Thoracic aorta (tissue), 2 donors: ENCODE measurements at regions not wholly inside any gene's neighbourhood (a gene's known extent, or its start where the extent isn't known, plus 50 kb on each side); places are given as distances from the start of the nearest gene placed in this dataset.
A peak's percentile ranks its signal among the peaks of the same experiment; 100 is the strongest.
"Not testable (repeated sequence)": the region's sequence is repeated elsewhere in the genome, so short reads cannot be mapped to it uniquely, and the experiment has no call there.

Experiments used
- ATAC-seq: fragments of 150-250 bp; one replicate; pipeline ENCODE4 v1.8.0; 2017; ENCODE audit warnings: low read depth; ENCODE audit not compliant: insufficient number of reproducible peaks, low FRiP score
- DNase-seq: peaks from one replicate; pipeline ENCODE4 v3.0.0-alpha.2; 2020; ENCODE audit warnings: low spot score
- H3K27ac ChIP-seq, 2 donors: fragments of 200-600 bp; sonication (generic); 1 replicate in 1 of 2; 2 replicates in 1 of 2; pipeline ENCODE4 v1.5.1; 2016; ENCODE audit warnings: mild to moderate bottlenecking in 2 of 2, moderate library complexity in 2 of 2
- H3K27me3 ChIP-seq: fragments of 200-600 bp; sonication (generic); replicated peaks from 2 replicates; pipeline ENCODE4 v1.6.0; 2016; ENCODE audit warnings: mild to moderate bottlenecking; ENCODE audit not compliant: insufficient read depth
- H3K36me3 ChIP-seq: fragments of 200-600 bp; sonication (generic); one replicate; pipeline ENCODE4 v1.5.1; 2016
- H3K4me1 ChIP-seq, 2 donors: fragments of 200-600 bp; sonication (generic); 1 replicate in 1 of 2; 2 replicates in 1 of 2; pipeline versions ENCODE4 v1.5.1 to v1.6.0; 2016; ENCODE audit warnings: low read depth in 2 of 2, mild to moderate bottlenecking in 1 of 2; ENCODE audit not compliant: control insufficient read depth in 1 of 2
- H3K4me3 ChIP-seq: fragments of 200-600 bp; sonication (generic); 2 replicates; pipeline ENCODE4 v1.5.1; 2016; ENCODE audit warnings: mild to moderate bottlenecking
- H3K9me3 ChIP-seq: fragments of 200-600 bp; sonication (generic); 2 replicates; pipeline ENCODE4 v1.5.1; 2016
- CTCF ChIP-seq: fragments of 200-600 bp; sonication (generic); IDR thresholded peaks from one replicate; pipeline ENCODE4 v1.5.1; 2019; ENCODE audit warnings: antibody characterized with exemption

GRCh38 chr2:111618978-111619902, 264.8 kb downstream of the ANAPC1 start:
- Histone ChIP-seq H3K27me3 (no peaks in the 10 kb centered on the region), H3K36me3 (no peaks in the 10 kb centered on the region), H3K27ac (peak overlapping the region; percentile 59 to 75), H3K4me3 (no peak overlapping the region), H3K9me3 (no peaks in the 10 kb centered on the region), H3K4me1 (peaks cover 18 to 25% of the 10 kb centered on the region in 2 donors)
- TF ChIP-seq CTCF, result no peak
- no peak for DNase-seq
- ATAC-seq, result no peak

GRCh38 chr2:111620281-111620680, 263.7 kb downstream of the ANAPC1 start:
- ATAC-seq (no peak), DNase-seq (no peak)
- Histone ChIP-seq H3K4me1 (peaks cover 21 to 33% of the 10 kb centered on the region in 2 donors), H3K27me3 (no peaks in the 10 kb centered on the region), H3K9me3 (no peaks in the 10 kb centered on the region), H3K4me3 (no peak overlapping the region), H3K27ac (no peak overlapping the region), H3K36me3 (no peaks in the 10 kb centered on the region)
- no peak for TF ChIP-seq CTCF

GRCh38 chr2:111622859-111623258, 261.1 kb downstream of the ANAPC1 start:
- Histone ChIP-seq H3K27me3 (no peaks in the 10 kb centered on the region), H3K27ac (no peak overlapping the region), H3K4me1 (peaks cover 14 to 19% of the 10 kb centered on the region in 2 donors), H3K4me3 (no peak overlapping the region), H3K36me3 (no peaks in the 10 kb centered on the region), H3K9me3 (no peaks in the 10 kb centered on the region)
- no peak for ATAC-seq
- DNase-seq, result no peak
- no peak for TF ChIP-seq CTCF

- ATAC-seq, result no peak
- Histone ChIP-seq H3K9me3 (no peaks in the 10 kb centered on the region), H3K4me1 (peaks cover 9 to 14% of the 10 kb centered on the region in 2 donors), H3K4me3 (no peak overlapping the region), H3K36me3 (no peaks in the 10 kb centered on the region), H3K27ac (no peak overlapping the region), H3K27me3 (no peaks in the 10 kb centered on the region)
- no peak for TF ChIP-seq CTCF
- no peak for DNase-seq
Observed at GRCh38 chr2:111623380-111623779, 260.6 kb downstream of the ANAPC1 start.

GRCh38 chr2:111624411-111625156, 259.4 kb downstream of the ANAPC1 start:
- TF ChIP-seq CTCF, result no peak
- DNase-seq (no peak), ATAC-seq (peak; percentile 63)
- H3K4me1 ChIP-seq, result peaks cover 3 to 7% of the 10 kb centered on the region in 2 donors
- no peak overlapping the region for H3K4me3 ChIP-seq
- H3K27me3 ChIP-seq, result no peaks in the 10 kb centered on the region
- H3K36me3 ChIP-seq, result no peaks in the 10 kb centered on the region
- H3K9me3 ChIP-seq, result peaks cover 4% of the 10 kb centered on the region
- no peak overlapping the region for H3K27ac ChIP-seq

GRCh38 chr2:111625157-111625537, 258.8 kb downstream of the ANAPC1 start:
- not testable (repeated sequence) for ATAC-seq, H3K9me3 ChIP-seq, H3K27me3 ChIP-seq, H3K4me3 ChIP-seq, H3K36me3 ChIP-seq, DNase-seq, H3K27ac ChIP-seq, H3K4me1 ChIP-seq
